Activated naive CD8-positive, alpha-beta T cell treated with anti-CD3 and anti-CD28 coated beads, Interleukin-2, amount 10 ng/mL, durations not matched to agents 7 days and 5 days (primary cell): ENCODE measurements at regions not wholly inside any gene's neighbourhood (a gene's known extent, or its start where the extent isn't known, plus 50 kb on each side); places are given as distances from the start of the nearest gene placed in this dataset.

Experiments
- ATAC-seq: fragments of 150-1000 bp; cut with Tn5 transposase; one replicate; pipeline ENCODE4 v1.10.0; 2021; ENCODE audit warnings: low read depth, moderate library complexity
- POLR2A ChIA-PET: fragments of 350-600 bp; sonication (Branson Sonifier 250); formaldehyde crosslinking; loops from one replicate; lab custom pipeline; 2021; ENCODE audit warnings: antibody characterized with exemption; lab: Charles Lee
- DNase-seq: peaks from one replicate; pipeline ENCODE4 v3.0.0; 2021
- H3K27ac Mint-ChIP-seq: one replicate; pipeline ENCODE4 v1.8.0; 2022; ENCODE audit warnings: mild to moderate bottlenecking, mixed read lengths
- H3K27me3 Mint-ChIP-seq: one replicate; pipeline ENCODE4 v1.8.0; 2022; ENCODE audit warnings: mild to moderate bottlenecking, moderate library complexity, mixed read lengths
- H3K36me3 Mint-ChIP-seq: one replicate; pipeline ENCODE4 v1.8.0; 2021; ENCODE audit warnings: mild to moderate bottlenecking, mixed read lengths
- H3K4me1 Mint-ChIP-seq: one replicate; pipeline ENCODE4 v1.8.0; 2021; ENCODE audit warnings: mixed read lengths
- H3K4me3 Mint-ChIP-seq: one replicate; pipeline ENCODE4 v1.8.0; 2022; ENCODE audit warnings: mild to moderate bottlenecking, moderate library complexity, mixed read lengths
- H3K9me3 Mint-ChIP-seq: one replicate; pipeline ENCODE4 v1.8.0; 2021; ENCODE audit warnings: mixed read lengths

DNA sequence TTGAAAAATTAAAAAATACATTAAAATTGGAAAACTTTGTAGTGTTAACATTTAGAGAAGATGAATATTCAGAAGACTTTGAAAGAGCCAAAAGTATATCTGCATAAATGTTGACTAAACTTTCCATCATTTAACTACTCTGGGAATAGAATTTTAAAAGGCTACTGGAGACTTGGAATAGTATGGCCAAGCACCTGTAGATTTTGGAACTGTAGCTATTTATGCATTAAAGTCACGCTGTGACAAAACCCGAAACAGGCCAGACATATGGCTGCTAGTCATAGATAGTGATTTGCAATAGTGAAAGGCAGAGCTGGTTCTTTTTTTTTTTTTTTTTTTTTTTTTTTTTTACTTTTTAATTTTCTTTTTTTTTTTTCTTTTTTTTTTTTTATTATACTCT lies 396.0 kb downstream of the SOCS6 start:
- DNase-seq (no peak), ATAC-seq (no peak)
- Mint-ChIP-seq H3K4me1 (peaks cover 5% of the 10 kb centered on the region), H3K9me3 (peaks cover 9% of the 10 kb centered on the region), H3K27ac (no peak overlapping the region), H3K36me3 (no peaks in the 10 kb centered on the region), H3K4me3 (no peak overlapping the region), H3K27me3 (no peaks in the 10 kb centered on the region)
- POLR2A ChIA-PET, result no interaction called here

DNA sequence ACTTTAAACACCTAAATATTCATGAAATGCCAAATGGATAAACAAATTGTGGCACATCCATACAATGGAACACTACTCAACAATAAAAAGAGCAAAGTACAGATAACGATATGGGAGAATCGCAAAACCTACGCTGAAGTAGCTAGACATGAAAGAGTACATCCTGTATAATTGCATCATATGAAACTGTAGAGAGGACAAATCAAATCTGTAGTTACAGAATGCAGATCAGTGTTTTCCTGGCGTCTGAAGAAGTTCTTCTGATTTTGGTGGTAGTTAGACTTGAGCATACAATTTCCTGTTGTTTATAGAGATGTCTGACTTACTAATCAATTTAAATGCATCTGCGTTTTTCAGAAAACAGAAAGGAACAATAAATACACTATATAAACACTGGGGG lies 394.4 kb downstream of the SOCS6 start:
- Mint-ChIP-seq H3K9me3 (peaks cover 11% of the 10 kb centered on the region), H3K4me3 (no peak overlapping the region), H3K27me3 (no peaks in the 10 kb centered on the region), H3K4me1 (peaks cover 6% of the 10 kb centered on the region), H3K36me3 (no peaks in the 10 kb centered on the region), H3K27ac (peak overlapping the region; percentile 40)
- POLR2A ChIA-PET, result no interaction called here
- ATAC-seq (peak; percentile 52), DNase-seq (no peak)

- Mint-ChIP-seq H3K4me3 (no peak overlapping the region), H3K4me1 (peaks cover 17% of the 10 kb centered on the region), H3K9me3 (peaks cover 14% of the 10 kb centered on the region), H3K27ac (no peak overlapping the region), H3K27me3 (no peaks in the 10 kb centered on the region), H3K36me3 (peaks cover 5% of the 10 kb centered on the region)
- DNase-seq, result no peak
- POLR2A ChIA-PET, result no interaction called here
- ATAC-seq, result no peak
Observed at GRCh38 chr18:70674896-70675295, 386.1 kb downstream of the SOCS6 start.

- DNase-seq, result no peak
- peaks cover 16% of the 10 kb centered on the region for H3K4me1 Mint-ChIP-seq
- peak overlapping the region; percentile 21 for H3K4me3 Mint-ChIP-seq
- peak overlapping the region; percentile 37 for H3K27ac Mint-ChIP-seq
- peaks cover 8% of the 10 kb centered on the region for H3K36me3 Mint-ChIP-seq
- POLR2A ChIA-PET, result no interaction called here
- H3K27me3 Mint-ChIP-seq, result no peaks in the 10 kb centered on the region
- ATAC-seq, result no peak
- H3K9me3 Mint-ChIP-seq, result peaks cover 14% of the 10 kb centered on the region
Observed at GRCh38 chr18:70673831-70674230, 385.0 kb downstream of the SOCS6 start.

GRCh38 chr18:70672581-70672980 lies 383.7 kb downstream of the SOCS6 start:
- POLR2A ChIA-PET, result no interaction called here
- ATAC-seq (peak; percentile 73), DNase-seq (no peak)
- H3K27me3 Mint-ChIP-seq, result no peaks in the 10 kb centered on the region
- H3K4me3 Mint-ChIP-seq, result peak overlapping the region; percentile 54
- H3K27ac Mint-ChIP-seq, result peak overlapping the region; percentile 57
- H3K36me3 Mint-ChIP-seq, result peaks cover 8% of the 10 kb centered on the region
- peaks cover 16% of the 10 kb centered on the region for H3K4me1 Mint-ChIP-seq
- H3K9me3 Mint-ChIP-seq, result peaks cover 14% of the 10 kb centered on the region

DNA sequence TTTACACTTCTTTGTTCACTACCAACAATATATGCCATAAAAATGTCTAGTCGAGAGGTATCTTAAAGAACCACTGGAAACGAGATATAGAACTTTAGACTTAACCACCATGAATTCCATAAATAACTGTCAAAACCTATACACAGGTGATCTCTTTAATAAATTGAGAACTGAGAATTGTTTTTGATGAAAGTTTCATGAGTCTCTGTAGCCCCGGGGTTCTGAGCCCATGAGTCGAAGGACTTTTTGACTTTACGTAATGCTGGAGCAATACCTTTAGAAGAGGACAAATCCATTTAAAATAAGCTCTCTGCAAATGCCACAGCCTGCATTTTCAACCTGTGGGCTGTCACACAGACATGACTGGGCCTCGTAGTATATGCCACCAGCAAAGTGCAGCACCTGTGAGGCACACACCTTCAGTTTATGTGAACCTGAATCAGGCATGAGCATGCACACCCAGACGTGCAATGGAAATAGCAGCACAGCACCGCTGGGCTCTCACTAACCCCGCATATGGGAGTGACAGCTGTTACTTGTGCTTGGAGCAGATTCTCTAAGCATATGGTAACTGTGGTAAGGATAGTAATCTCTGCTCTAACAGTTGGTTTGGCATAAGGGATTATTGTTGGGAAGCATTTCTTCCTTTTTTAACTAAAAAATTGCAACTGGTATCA lies 383.2 kb downstream of the SOCS6 start:
- ATAC-seq (peak; percentile 57), DNase-seq (no peak)
- Mint-ChIP-seq H3K27ac (peak overlapping the region; percentile 21), H3K9me3 (peaks cover 14% of the 10 kb centered on the region), H3K4me1 (peaks cover 16% of the 10 kb centered on the region), H3K27me3 (no peaks in the 10 kb centered on the region), H3K4me3 (no peak overlapping the region), H3K36me3 (peaks cover 8% of the 10 kb centered on the region)
- POLR2A ChIA-PET, result no interaction called here

- POLR2A ChIA-PET, result no interaction called here
- no peak for DNase-seq
- no peak for ATAC-seq
- no peaks in the 10 kb centered on the region for H3K27me3 Mint-ChIP-seq
- H3K27ac Mint-ChIP-seq, result no peak overlapping the region
- H3K4me1 Mint-ChIP-seq, result peaks cover 19% of the 10 kb centered on the region
- peaks cover 13% of the 10 kb centered on the region for H3K9me3 Mint-ChIP-seq
- H3K4me3 Mint-ChIP-seq, result no peak overlapping the region
- peaks cover 10% of the 10 kb centered on the region for H3K36me3 Mint-ChIP-seq
Observed at GRCh38 chr18:70666936-70667335, 378.1 kb downstream of the SOCS6 start.

- Mint-ChIP-seq H3K36me3 (peaks cover 2% of the 10 kb centered on the region), H3K27me3 (no peaks in the 10 kb centered on the region), H3K9me3 (peaks cover 4% of the 10 kb centered on the region), H3K27ac (peak overlapping the region; percentile 74), H3K4me1 (peaks cover 27% of the 10 kb centered on the region), H3K4me3 (peak overlapping the region; percentile 45)
- POLR2A ChIA-PET, result no interaction called here
- DNase-seq (no peak), ATAC-seq (peak; percentile 62)
Observed at GRCh38 chr18:70663141-70663540, 374.3 kb downstream of the SOCS6 start.

GRCh38 chr18:70662588-70662987 lies 373.7 kb downstream of the SOCS6 start:
- POLR2A ChIA-PET, result no interaction called here
- no peaks in the 10 kb centered on the region for H3K27me3 Mint-ChIP-seq
- H3K4me3 Mint-ChIP-seq, result peak overlapping the region; percentile 45

GRCh38 chr18:70659036-70659925 lies 370.4 kb downstream of the SOCS6 start:
- peak; percentile 85 for ATAC-seq
- Mint-ChIP-seq H3K4me3 (peak overlapping the region; percentile 73), H3K27me3 (no peaks in the 10 kb centered on the region), H3K36me3 (no peaks in the 10 kb centered on the region), H3K9me3 (no peaks in the 10 kb centered on the region), H3K4me1 (peaks cover 24% of the 10 kb centered on the region), H3K27ac (peak overlapping the region; percentile 74)
- POLR2A ChIA-PET, result no interaction called here
- no peak for DNase-seq

More at GRCh38 chr18:70662588-70662987, 373.7 kb downstream of the SOCS6 start:
- peaks cover 2% of the 10 kb centered on the region for H3K36me3 Mint-ChIP-seq
- peaks cover 27% of the 10 kb centered on the region for H3K4me1 Mint-ChIP-seq
- peaks cover 4% of the 10 kb centered on the region for H3K9me3 Mint-ChIP-seq
- peak overlapping the region; percentile 74 for H3K27ac Mint-ChIP-seq
- DNase-seq (no peak), ATAC-seq (no peak)

GRCh38 chr18:70653671-70654070 lies 364.8 kb downstream of the SOCS6 start:
- no peak for ATAC-seq
- peaks cover 10% of the 10 kb centered on the region for H3K4me1 Mint-ChIP-seq

GRCh38 chr18:70650878-70651277 lies 362.0 kb downstream of the SOCS6 start:
- POLR2A ChIA-PET, result interaction anchor here (0.7 kb wide), 1 partner anchor 131 kb away, joined by 3 read pairs; no protein-coding TSS in a partner anchor
- Mint-ChIP-seq H3K27ac (peak overlapping the region; percentile 62), H3K36me3 (peaks cover 11% of the 10 kb centered on the region), H3K9me3 (peaks cover 9% of the 10 kb centered on the region), H3K4me1 (peaks cover 9% of the 10 kb centered on the region), H3K27me3 (no peaks in the 10 kb centered on the region), H3K4me3 (peak overlapping the region; percentile 36)
- peak; percentile 72 for ATAC-seq
- no peak for DNase-seq

More at GRCh38 chr18:70653671-70654070, 364.8 kb downstream of the SOCS6 start:
- Mint-ChIP-seq H3K36me3 (peaks cover 11% of the 10 kb centered on the region), H3K4me3 (no peak overlapping the region), H3K27ac (no peak overlapping the region), H3K9me3 (peaks cover 9% of the 10 kb centered on the region), H3K27me3 (no peaks in the 10 kb centered on the region)
- POLR2A ChIA-PET, result no interaction called here
- DNase-seq, result no peak

DNA sequence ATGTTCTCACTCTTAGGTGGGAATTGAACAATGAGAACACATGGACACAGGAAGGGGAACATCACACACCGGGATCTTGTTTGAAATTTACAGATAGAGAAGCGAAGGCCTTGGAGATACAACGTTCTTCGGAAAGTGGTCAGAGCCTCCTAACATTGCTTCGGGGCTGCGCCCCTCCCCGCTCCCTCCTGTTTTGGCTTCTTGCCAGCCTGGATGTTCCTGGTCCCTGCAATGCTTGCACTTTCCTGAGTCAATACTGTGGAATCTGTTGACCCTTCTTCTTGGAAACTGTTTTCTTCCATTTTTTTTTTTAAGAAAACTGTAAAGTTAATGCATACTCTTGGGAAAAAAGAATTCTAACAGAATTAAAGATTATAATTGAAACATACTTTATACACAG lies 360.8 kb downstream of the SOCS6 start:
- H3K27ac Mint-ChIP-seq, result no peak overlapping the region
- peaks cover 11% of the 10 kb centered on the region for H3K36me3 Mint-ChIP-seq
- peaks cover 9% of the 10 kb centered on the region for H3K9me3 Mint-ChIP-seq

More for the DNA sequence above, 360.8 kb downstream of the SOCS6 start:
- H3K27me3 Mint-ChIP-seq, result no peaks in the 10 kb centered on the region
- H3K4me1 Mint-ChIP-seq, result peaks cover 9% of the 10 kb centered on the region
- POLR2A ChIA-PET, result no interaction called here
- no peak overlapping the region for H3K4me3 Mint-ChIP-seq
- ATAC-seq, result no peak
- DNase-seq, result no peak
